ENCODE measurements at regions not wholly inside any gene's neighbourhood (a gene's known extent, or its start where the extent isn't known, plus 50 kb on each side); places are given as distances from the start of the nearest gene placed in this dataset.

DNA sequence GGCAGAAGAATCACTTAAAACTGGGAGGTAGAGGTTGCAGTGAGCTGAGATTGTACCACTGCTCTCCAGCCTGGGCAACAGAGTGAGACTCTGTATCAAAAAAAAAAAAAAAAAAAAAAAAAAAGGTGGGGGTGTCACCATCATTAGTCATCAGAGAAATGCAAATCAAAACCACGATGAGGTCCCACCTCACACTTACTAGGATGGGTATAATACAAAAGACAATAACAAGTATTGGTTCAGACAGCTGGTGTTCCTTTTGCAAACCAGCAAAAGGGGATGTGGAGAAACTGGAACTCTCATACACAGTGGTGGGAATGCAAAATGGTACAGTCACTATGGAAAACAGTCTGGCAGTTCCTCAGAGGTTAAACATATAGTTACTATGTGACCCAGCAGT, 78.7 kb upstream of the TSC22D2 start:
- no peak overlapping the region for H3K4me3 ChIP-seq
- no peaks in the 10 kb centered on the region for H3K9me3 ChIP-seq
- ATAC-seq, result no peak
- whole genome bisulfite sequencing, 4 donors, result 88 to 96% (median 89%) methylated on average over 1 of the region's 1 CpG
- peaks cover 0 to 8% (median 0%) of the 10 kb centered on the region in 12 donors for H3K4me1 ChIP-seq
- no peaks in the 10 kb centered on the region for H3K27me3 ChIP-seq
- no peaks in the 10 kb centered on the region for H3K36me3 ChIP-seq
- intact Hi-C loops (cut with DNase I), result no loop called here
- TF ChIP-seq POLR2A (IDR thresholded peaks at IDR 0.05), result no peak
- TF ChIP-seq, protein P1, sequence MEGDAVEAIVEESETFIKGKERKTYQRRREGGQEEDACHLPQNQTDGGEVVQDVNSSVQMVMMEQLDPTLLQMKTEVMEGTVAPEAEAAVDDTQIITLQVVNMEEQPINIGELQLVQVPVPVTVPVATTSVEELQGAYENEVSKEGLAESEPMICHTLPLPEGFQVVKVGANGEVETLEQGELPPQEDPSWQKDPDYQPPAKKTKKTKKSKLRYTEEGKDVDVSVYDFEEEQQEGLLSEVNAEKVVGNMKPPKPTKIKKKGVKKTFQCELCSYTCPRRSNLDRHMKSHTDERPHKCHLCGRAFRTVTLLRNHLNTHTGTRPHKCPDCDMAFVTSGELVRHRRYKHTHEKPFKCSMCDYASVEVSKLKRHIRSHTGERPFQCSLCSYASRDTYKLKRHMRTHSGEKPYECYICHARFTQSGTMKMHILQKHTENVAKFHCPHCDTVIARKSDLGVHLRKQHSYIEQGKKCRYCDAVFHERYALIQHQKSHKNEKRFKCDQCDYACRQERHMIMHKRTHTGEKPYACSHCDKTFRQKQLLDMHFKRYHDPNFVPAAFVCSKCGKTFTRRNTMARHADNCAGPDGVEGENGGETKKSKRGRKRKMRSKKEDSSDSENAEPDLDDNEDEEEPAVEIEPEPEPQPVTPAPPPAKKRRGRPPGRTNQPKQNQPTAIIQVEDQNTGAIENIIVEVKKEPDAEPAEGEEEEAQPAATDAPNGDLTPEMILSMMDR (IDR thresholded peaks at IDR 0.05), result no peak
- H3K27ac ChIP-seq, result no peak overlapping the region
- no peak for DNase-seq

DNA sequence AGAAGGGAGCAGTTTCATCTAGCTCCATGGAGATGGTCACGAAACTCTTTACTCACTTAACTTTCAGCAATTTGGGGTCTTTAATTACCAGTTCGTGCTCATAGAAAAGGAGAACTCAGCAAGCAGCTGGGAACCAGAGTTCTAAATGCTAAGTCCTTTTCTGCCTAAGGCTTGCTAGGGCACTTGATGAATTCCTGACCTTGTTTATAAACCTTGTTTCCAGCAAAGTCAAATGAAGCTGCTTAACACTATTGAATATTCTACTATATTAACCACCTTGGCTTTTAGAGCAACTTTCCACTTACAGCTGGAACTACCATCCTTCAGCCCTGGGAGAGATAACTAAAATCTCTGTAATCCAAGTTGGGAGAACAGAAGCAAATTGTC, 79.5 kb upstream of the TSC22D2 start:
- Histone ChIP-seq H3K36me3 (no peaks in the 10 kb centered on the region), H3K4me3 (no peak overlapping the region), H3K27ac (no peak overlapping the region), H3K9me3 (no peaks in the 10 kb centered on the region), H3K27me3 (no peaks in the 10 kb centered on the region), H3K4me1 (peaks cover 0 to 10% (median 0%) of the 10 kb centered on the region in 12 donors)
- TF ChIP-seq, protein P1 (IDR thresholded peaks at IDR 0.05), result no peak
- TF ChIP-seq POLR2A (IDR thresholded peaks at IDR 0.05), result no peak
- ATAC-seq (no peak), DNase-seq (no peak)
- WGBS, 4 donors, result 93 to 97% (median 94%) methylated on average over 2 of the region's 2 CpGs
- intact Hi-C loops (cut with DNase I), result no loop called here

DNA sequence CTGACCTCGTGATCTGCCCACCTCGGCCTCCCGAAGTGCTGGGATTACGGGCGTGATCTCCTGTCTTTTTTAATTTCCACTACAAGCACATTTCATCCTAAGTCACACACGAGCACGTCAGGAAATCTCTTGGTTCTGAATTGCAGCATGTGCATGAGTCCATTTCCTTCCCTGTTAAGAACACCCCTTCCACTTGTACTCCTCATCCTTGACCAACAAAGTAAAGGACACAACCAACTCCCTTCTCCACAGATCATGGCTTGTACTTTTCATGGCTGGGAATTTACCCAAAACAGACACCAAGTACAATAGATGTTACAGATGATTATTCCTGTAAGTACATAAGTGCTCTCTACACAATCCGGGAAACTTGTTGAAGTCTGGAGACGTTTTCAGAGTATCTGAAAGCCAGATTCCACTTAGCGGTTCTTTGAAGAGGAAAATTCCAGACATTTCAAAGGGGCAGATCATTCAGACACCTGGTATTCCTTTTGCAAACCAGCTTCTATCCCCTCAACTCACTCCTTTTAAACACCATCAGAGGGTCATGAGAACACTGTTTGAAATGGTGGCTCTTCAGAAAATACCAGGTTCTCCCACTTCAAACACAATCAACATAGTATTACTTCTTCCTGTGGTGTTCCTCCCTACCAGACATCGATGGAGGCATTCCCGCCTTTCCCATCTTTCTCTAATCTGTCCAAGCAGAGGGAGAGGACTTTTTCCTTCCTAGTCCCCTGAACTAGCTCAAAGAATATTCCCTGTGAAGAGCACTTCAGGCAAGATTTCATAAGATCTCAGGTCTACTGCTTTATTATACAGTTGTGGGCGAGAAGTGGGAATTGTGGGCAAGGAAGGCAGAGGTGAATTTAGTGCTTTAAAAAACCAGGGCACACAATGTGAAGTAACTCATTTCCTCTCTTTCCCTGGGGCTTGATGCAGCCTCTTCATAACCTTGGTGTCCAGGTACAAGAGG, 80.1 kb upstream of the TSC22D2 start:
- TF ChIP-seq, protein P1 (IDR thresholded peaks at IDR 0.05), result no peak
- no peak for TF ChIP-seq POLR2A (IDR thresholded peaks at IDR 0.05)

DNA sequence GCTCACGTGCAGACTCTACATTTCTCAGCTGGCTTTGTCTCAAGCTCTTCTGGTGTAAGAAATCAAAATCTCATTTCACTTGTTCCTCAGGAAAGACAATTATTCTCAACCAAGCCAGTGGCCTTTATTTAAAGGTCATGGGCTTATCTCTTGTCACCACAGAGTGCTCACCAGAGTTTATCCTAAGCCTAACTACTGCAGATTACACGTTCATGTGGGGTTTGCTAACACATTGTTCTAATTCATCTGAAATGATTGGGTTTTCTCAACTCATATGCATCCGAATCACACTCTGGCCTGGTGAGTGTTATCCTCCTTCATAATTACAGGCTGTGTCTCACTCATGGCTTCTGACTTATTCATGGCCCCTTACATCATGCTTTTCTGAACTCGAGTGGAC, 83.3 kb upstream of the TSC22D2 start:
- Histone ChIP-seq H3K4me3 (no peak overlapping the region), H3K27ac (no peak overlapping the region), H3K4me1 (peaks cover 0 to 10% (median 0%) of the 10 kb centered on the region in 12 donors), H3K36me3 (no peaks in the 10 kb centered on the region), H3K27me3 (no peaks in the 10 kb centered on the region), H3K9me3 (no peaks in the 10 kb centered on the region)
- intact Hi-C loops (cut with DNase I), result no loop called here
- DNase-seq (no peak), ATAC-seq (peak in 2 of 4 donors; percentile 34 to 55)
- TF ChIP-seq, protein P1 (IDR thresholded peaks at IDR 0.05), result no peak
- no peak for TF ChIP-seq POLR2A (IDR thresholded peaks at IDR 0.05)
- 62 to 80% (median 68%) methylated on average over 4 of the region's 4 CpGs for WGBS, 4 donors

More for the DNA sequence above, 80.1 kb upstream of the TSC22D2 start:
- no peaks in the 10 kb centered on the region for H3K27me3 ChIP-seq
- H3K4me1 ChIP-seq, result peaks cover 0 to 10% (median 0%) of the 10 kb centered on the region in 12 donors
- WGBS, 4 donors, result 79 to 83% (median 82%) methylated on average over 13 of the region's 13 CpGs
- H3K9me3 ChIP-seq, result no peaks in the 10 kb centered on the region
- intact Hi-C loops (cut with DNase I), result no loop called here
- H3K27ac ChIP-seq, result no peak overlapping the region
- H3K4me3 ChIP-seq, result no peak overlapping the region
- H3K36me3 ChIP-seq, result no peaks in the 10 kb centered on the region
- DNase-seq (no peak), ATAC-seq (no peak)
